ENCODE measurements at regions not wholly inside any gene's neighbourhood (a gene's known extent, or its start where the extent isn't known, plus 50 kb on each side); places are given as distances from the start of the nearest gene placed in this dataset.

GRCh38 chr2:58796239-58796910 is 555.2 kb upstream of the FANCL start:
- peaks cover 6% of the 10 kb centered on the region; the same call in 1 of the 2 replicates for H3K4me1 ChIP-seq (ENCODE audit: low read length)

GRCh38 chr2:58794916-58795315 is 553.8 kb upstream of the FANCL start:
- TF ChIP-seq EZH2phosphoT487 (IDR thresholded peaks at IDR 0.05; ENCODE audit: low read depth) = no peak
- no peak for TF ChIP-seq CTCF (IDR thresholded peaks at IDR 0.05; ENCODE audit: low read depth, low read length)
- no peaks in the 10 kb centered on the region for H3K79me2 ChIP-seq (ENCODE audit: low read length)
- no peaks in the 10 kb centered on the region for H3K36me3 ChIP-seq (replicated peaks; ENCODE audit: low read depth, low read length)
- no peak overlapping the region for H3K9ac ChIP-seq (ENCODE audit: low read length)
- H3K9me3 ChIP-seq (ENCODE audit: insufficient read depth, low read length) = no peaks in the 10 kb centered on the region
- no peak overlapping the region for H3K4me2 ChIP-seq (ENCODE audit: low read length)
- H4K20me1 ChIP-seq (ENCODE audit: insufficient read depth, low read length) = no peaks in the 10 kb centered on the region
- peaks cover 6% of the 10 kb centered on the region; the same call in 1 of the 2 replicates for H3K4me1 ChIP-seq (ENCODE audit: low read length)
- no peak overlapping the region for H2AFZ ChIP-seq (ENCODE audit: low read depth, low read length)
- H3K27me3 ChIP-seq (ENCODE audit: low read depth, low read length) = no peaks in the 10 kb centered on the region
- H3K27ac ChIP-seq (ENCODE audit: low read length) = no peak overlapping the region
- H3K4me3 ChIP-seq (ENCODE audit: low read length) = no peak overlapping the region

More at GRCh38 chr2:58796239-58796910, 555.2 kb upstream of the FANCL start:
- Histone ChIP-seq H3K79me2 (ENCODE audit: low read length) (no peaks in the 10 kb centered on the region), H3K27me3 (ENCODE audit: low read depth, low read length) (no peaks in the 10 kb centered on the region), H3K36me3 (replicated peaks; ENCODE audit: low read depth, low read length) (no peaks in the 10 kb centered on the region), H4K20me1 (ENCODE audit: insufficient read depth, low read length) (no peaks in the 10 kb centered on the region), H3K9me3 (ENCODE audit: insufficient read depth, low read length) (no peaks in the 10 kb centered on the region), H3K9ac (ENCODE audit: low read length) (no peak overlapping the region), H3K4me2 (ENCODE audit: low read length) (no peak overlapping the region), H3K4me3 (ENCODE audit: low read length) (no peak overlapping the region), H2AFZ (ENCODE audit: low read depth, low read length) (no peak overlapping the region), H3K27ac (ENCODE audit: low read length) (no peak overlapping the region)
- TF ChIP-seq EZH2phosphoT487 (IDR thresholded peaks at IDR 0.05; ENCODE audit: low read depth) = no peak
- no peak for TF ChIP-seq CTCF (IDR thresholded peaks at IDR 0.05; ENCODE audit: low read depth, low read length)

- Histone ChIP-seq H3K4me3 (ENCODE audit: low read length) (no peak overlapping the region), H2AFZ (ENCODE audit: low read depth, low read length) (no peak overlapping the region), H3K79me2 (ENCODE audit: low read length) (no peaks in the 10 kb centered on the region), H4K20me1 (ENCODE audit: insufficient read depth, low read length) (no peaks in the 10 kb centered on the region), H3K27me3 (ENCODE audit: low read depth, low read length) (no peaks in the 10 kb centered on the region), H3K36me3 (replicated peaks; ENCODE audit: low read depth, low read length) (no peaks in the 10 kb centered on the region), H3K4me1 (ENCODE audit: low read length) (peaks cover 6% of the 10 kb centered on the region; the same call in 1 of the 2 replicates), H3K4me2 (ENCODE audit: low read length) (peak overlapping the region; percentile 25; the same call in 1 of the 2 replicates), H3K27ac (ENCODE audit: low read length) (no peak overlapping the region), H3K9ac (ENCODE audit: low read length) (no peak overlapping the region), H3K9me3 (ENCODE audit: insufficient read depth, low read length) (no peaks in the 10 kb centered on the region)
- TF ChIP-seq EZH2phosphoT487 (IDR thresholded peaks at IDR 0.05; ENCODE audit: low read depth) (no peak), CTCF (IDR thresholded peaks at IDR 0.05; ENCODE audit: low read depth, low read length) (no peak)
Measured at GRCh38 chr2:58794103-58794502, 553.0 kb upstream of the FANCL start.

- H3K27me3 ChIP-seq (ENCODE audit: low read depth, low read length) = no peaks in the 10 kb centered on the region
- H3K9ac ChIP-seq (ENCODE audit: low read length) = no peak overlapping the region
- H3K4me3 ChIP-seq (ENCODE audit: low read length) = no peak overlapping the region
- H3K9me3 ChIP-seq (ENCODE audit: insufficient read depth, low read length) = no peaks in the 10 kb centered on the region
- H2AFZ ChIP-seq (ENCODE audit: low read depth, low read length) = no peak overlapping the region
- H4K20me1 ChIP-seq (ENCODE audit: insufficient read depth, low read length) = no peaks in the 10 kb centered on the region
- peaks cover 11% of the 10 kb centered on the region for H3K4me1 ChIP-seq (ENCODE audit: low read length)
- no peaks in the 10 kb centered on the region for H3K79me2 ChIP-seq (ENCODE audit: low read length)
- H3K4me2 ChIP-seq (ENCODE audit: low read length) = peak overlapping the region; percentile 16; the same call in 1 of the 2 replicates
- H3K36me3 ChIP-seq (replicated peaks; ENCODE audit: low read depth, low read length) = no peaks in the 10 kb centered on the region
- no peak overlapping the region for H3K27ac ChIP-seq (ENCODE audit: low read length)
- TF ChIP-seq CTCF (IDR thresholded peaks at IDR 0.05; ENCODE audit: low read depth, low read length) = no peak
- TF ChIP-seq EZH2phosphoT487 (IDR thresholded peaks at IDR 0.05; ENCODE audit: low read depth) = no peak
Measured at GRCh38 chr2:58788402-58788801, 547.3 kb upstream of the FANCL start.

Data from OCI-LY3 (cell line).